Activated T-cell treated with anti-CD3 and anti-CD28 coated beads for 24 hours (primary cell): ENCODE measurements at regions not wholly inside any gene's neighbourhood (a gene's known extent, or its start where the extent isn't known, plus 50 kb on each side); places are given as distances from the start of the nearest gene placed in this dataset.

Experiments used
- DNase-seq: peaks from one replicate; pipeline ENCODE4 v3.0.0-alpha.2; 2020; ENCODE audit warnings: low read depth

DNA sequence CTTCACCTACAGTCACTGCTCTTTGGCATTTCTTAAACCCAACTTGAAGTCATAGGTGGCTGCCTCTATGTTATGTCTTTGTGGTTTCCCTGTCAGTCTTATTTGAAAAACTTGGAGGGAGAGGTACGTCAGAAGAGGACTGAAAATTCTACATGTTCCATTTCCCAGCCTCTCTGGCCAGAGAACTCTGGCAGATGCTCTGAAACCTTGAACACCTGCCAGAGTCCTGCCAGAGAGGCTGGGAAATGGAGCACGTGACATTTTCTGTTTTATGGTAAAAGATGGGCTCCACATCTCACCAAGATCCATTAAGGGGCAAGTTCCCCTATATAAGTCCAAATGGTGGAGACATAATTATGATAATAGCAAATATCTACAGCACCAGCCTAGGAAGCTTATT lies 99.5 kb downstream of the MAFB start:
- DNase-seq, result no peak

DNA sequence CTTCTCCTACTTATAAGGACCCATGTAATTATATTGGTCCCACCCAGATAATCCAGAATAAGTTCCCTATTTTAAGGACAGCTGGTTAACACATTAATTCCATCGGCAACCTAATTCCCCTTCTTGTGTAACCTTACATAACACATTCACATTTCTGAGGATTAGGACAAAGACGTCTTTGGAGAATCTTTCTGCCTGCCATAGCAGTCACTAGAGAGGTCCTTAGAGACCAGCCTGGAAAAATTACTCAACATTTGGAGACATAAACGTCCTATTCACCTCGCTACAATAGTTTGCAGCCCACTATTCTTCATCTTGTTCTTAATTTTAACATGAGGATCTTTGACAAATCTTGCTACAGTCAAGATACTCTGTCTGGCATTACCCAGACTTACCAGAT lies 100.1 kb downstream of the MAFB start:
- no peak for DNase-seq

DNA sequence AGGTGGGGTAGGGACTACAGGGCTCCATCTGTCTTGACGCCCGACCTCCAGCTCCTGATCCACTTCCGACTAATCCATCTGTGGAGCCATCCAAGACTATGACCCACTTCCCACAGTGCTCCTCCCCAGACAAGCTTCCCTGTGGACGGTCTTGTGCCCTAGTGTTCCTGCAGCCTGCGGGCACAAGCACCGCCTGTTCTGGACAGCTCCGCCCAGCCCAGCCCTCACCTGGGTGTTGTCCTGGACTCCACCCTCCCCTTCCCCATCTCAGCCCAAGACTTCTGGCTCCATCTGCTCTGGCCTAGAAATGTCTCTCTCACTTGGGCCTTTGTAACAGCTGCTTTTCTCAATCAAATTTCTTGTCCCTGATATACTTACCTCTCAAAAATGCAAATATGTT lies 102.0 kb downstream of the MAFB start:
- no peak for DNase-seq

DNA sequence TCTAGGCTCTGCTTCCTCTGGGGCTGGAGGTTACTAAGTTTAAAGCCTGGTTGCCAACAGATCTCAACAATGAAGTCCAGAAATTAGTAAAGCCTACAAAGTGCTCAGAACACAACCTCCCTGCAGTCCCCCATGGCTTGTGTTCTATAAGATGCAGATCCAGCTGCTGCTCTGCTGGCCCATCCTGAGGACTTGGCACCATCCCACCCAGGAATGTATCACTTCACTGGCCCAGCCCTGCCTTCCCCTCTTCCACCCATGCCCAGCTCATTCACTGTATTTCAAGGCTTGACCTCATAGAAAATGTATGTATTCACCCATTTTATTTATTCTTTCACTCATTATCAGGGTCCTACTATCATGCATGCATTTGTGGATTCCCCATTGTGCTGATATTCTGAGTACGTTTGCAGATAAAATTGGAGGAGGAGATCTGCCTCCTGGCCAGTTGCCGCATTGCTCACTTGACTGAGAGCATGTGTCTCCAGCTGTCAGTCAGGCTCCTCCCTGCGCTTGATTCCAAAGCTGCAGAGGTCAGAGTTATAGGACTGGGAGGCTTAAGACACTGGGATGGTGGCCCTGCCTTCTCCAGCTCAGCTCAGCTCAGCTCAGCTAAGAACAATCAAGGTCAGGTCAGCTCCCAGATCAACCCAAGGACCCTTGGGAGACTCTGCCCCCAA lies 104.8 kb downstream of the MAFB start:
- no peak for DNase-seq

DNA sequence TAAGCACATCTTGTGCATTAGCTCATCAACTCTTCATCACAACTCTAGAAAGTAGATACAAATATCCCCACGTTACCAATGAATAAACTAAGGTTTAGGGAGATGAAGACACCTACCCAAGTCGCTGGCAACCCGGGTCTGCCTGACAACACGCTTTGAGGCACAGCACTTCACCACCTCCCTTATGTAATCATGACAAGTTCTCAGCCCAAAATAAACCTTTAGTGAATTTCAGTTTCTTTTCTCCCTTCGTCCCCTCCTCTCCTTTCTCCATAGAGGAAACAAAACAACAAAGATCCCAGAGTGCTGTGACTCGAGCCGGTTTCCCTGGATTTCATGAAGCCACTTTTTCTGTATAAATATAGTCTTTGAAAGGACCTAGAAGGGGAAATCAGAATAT lies 105.4 kb downstream of the MAFB start:
- no peak for DNase-seq

DNA sequence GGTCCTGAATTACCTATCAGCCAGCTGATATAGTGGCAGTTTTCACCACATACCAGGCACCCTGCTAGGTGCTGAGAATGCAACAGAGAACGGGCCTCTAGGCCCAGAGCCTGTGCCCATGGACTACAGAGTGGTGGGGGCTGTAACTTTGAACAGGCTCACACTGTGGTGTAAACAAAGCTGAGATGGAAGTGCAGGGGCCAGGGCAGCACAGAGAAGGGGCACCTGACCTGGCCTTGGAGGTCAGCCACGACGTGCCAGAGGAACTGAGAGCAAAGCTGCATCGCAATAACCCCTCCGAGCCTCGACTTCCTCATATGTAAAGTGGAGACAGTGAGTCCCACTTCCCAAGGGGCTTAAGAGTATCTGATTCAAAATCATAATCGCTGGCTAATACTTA lies 105.8 kb downstream of the MAFB start:
- DNase-seq, result no peak

DNA sequence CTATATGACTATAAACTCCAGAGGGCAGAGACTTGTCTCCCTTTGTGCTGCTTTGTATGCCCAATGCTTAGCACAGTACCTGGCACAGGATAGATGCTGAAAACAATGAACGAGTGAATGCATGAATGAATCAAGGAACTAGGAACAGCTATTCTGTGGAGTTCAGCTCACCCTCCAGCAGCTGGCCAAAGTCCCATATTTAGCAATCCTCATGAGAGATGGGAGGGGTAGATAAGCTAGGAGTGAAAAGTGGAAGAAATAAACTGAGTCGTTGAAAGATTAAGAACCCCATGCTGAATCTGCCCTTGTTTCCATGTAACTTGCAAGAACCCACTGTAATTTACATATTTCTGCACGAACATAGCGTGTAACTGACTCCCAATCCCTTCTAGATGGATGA lies 106.5 kb downstream of the MAFB start:
- DNase-seq, result no peak

DNA sequence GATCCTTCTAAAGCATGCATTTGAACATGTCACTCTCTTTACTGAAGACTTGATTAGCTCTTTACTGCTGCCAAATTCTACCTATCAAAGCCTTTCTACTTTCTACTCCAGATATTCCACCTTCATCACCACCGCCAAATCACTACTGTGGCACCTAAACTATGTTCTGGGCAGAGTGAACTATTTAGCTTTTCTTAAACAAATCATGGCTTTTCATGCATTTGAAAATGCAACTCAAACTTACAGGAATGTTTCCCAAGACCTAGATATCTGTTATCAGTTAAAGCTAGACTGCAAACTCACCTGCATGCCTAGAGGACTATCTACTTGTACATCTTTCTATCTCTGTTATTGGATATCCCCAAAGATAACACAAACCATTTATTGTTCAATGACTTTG lies 109.3 kb downstream of the MAFB start:
- no peak for DNase-seq

DNA sequence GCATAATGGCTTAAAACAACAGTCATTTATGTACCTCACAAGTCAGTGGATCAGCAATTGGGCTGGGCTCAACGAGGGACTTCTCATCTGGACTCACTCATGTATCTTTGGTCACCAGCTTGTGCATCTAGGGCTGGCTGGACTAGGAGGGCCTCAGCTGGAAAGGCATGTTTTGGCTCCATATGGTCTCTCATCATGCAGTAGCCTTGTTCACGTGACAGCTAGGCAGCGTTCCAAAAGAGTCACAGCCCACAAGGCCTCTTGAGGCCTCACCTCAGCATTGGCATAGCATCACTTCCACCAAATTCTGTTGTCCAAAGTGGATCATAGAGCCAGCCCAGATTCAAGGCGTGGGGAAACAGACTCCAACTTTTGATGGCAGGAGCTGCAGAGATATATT lies 110.1 kb downstream of the MAFB start:
- no peak for DNase-seq

DNA sequence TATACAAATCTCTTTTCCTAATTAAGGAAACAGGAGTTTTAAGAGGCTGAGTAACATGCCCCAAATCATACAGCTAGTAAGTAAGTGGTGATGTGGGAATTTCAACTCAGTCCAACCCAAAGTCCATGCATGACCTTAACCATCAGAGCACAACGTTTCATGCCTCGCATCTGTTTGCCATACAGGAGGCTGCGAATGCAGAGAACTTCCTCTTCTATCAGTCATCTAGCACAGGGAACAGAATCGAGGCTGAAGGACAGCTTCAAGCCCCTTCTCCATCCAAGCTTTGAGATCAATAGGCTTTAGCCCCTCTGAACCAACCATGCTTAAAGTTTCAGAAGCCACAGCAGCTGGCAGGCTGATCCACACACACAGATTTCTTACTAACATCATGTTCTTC lies 113.2 kb downstream of the MAFB start:
- DNase-seq, result no peak

DNA sequence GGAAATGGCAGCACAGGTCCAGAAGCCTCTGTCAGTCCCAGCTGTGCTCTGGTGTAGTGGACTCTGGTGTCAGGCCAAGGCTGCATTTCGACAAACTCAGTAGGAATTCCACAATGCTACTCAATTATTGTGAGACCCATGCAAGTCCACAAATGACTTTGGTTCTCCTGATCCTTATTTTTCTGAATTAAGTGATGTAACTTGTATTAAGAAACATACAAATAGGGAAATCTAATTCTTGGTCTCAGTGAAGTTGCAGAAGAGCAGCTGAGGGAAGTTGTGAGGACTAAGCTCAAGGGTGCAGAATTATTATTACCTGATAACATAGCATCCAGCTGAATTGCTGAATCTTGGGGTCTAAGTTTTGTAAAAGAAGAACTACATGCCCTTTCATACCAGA lies 116.8 kb downstream of the MAFB start:
- DNase-seq, result no peak

DNA sequence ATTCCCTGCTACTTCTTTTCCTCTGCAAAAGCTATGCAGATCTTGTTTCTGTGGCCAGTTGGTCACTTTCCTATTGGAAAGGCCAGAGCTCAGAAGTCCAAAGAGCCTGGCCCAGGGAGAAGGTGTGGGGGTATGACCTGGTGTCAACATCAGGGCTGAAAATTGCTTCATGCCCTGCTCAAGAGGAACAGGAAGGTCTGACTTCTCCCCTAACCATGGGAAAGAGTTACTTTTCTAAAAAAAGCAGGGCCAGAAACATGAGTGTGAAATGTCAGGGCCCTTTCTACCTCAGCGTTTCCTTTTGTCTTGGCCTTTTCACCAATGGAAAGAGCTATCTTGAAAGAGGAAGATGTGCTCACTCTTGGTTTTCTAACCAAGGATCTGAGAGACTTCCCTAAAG lies 117.4 kb downstream of the MAFB start:
- no peak for DNase-seq

DNA sequence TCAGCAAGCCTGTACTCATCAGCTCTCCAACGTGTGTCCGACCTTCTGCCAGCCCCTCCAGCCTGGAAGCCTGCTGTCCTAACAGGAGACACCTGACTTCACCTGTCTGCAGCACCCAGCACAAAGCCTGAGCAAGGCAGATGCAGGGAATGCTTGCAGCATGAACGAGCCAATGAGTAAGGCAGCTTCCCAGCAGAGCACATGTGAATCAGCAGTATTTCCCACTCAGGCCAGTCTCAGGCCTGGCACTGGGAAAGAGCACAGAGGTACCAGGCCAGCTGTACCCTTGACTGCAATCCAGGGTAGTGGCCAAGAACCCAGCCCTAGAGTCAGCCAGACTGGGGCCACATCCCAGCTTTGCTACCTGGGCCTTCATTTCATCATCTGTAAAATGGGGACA lies 120.8 kb downstream of the MAFB start:
- no peak for DNase-seq

DNA sequence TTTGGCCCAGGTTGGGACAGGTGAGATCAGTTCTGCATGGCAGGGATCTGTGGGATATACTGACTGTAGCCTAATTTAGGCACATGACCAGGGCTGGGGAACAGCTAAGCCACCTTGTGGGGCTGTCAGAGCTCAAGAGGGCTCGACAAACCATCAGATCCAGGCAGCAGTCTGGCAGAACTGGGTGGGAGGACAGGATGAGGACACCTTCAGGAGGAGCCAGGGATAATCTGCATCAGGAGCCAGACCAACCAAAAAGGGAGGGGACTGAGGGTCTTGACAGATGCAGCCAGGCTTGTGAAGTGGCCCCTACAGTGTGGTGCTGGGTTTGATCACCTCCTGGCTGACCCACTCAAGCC lies 123.4 kb downstream of the MAFB start:
- DNase-seq, result no peak

DNA sequence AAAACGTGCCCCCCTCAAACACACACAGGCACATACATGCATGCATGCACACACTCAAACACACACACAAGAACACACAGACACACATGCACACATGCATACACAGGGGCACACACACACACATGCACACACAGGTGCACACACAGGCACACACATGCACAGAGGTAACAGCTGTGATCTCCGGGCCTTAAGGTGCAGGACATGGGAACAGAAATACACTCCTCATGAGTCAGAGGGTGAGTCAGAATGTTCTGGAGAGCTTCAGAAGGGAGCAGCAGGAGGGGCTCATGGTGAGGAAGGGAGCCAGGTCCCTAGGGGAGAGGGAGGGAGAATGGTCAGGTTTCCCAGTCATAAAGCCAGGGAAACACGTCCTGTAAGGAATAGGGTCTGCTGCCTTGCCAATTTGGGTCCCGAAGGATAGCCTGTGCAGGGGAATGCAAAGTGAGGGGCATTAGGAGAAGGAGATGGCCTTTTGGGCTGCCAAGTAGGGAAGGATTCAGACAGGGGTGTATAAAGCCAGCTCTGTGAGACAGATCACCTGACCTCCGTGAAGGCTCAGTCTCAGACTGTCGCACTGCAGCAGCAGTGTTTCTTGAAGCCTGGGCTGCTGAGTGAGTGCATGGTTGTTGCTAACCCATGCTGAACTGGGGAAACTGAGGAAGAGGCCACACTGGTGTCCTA lies 123.9 kb downstream of the MAFB start:
- DNase-seq, result no peak

DNA sequence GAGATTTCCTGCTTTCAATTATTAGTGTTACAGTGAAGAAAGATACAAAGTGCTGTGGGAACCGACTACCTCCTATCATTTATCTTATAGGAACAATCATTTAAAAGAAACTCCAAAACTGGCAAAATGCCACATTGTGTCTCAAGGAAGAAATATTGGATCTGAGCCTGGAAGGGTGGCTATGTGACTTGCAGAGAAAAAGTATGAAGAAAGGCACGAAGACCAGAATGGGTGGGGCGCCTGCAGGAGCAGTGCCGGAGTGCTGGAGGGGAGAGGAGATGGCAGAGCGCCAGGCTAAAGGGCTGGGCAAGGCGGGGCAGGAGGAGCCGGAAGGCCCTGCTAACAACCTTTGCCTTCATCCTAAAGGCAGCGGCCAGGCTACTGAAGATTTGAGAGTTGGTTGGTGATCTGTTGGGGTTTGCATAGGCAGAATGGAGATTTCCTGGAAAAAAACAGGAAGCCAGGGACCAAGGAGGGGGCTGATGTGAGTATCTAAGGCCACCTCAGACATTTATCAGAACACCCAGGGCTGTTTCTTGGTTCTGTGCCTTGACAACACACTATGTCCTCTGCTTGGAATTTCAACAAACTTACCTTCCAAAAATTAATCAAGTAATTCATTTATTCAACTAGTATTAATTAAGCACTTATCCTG lies 125.6 kb downstream of the MAFB start:
- DNase-seq, result no peak

DNA sequence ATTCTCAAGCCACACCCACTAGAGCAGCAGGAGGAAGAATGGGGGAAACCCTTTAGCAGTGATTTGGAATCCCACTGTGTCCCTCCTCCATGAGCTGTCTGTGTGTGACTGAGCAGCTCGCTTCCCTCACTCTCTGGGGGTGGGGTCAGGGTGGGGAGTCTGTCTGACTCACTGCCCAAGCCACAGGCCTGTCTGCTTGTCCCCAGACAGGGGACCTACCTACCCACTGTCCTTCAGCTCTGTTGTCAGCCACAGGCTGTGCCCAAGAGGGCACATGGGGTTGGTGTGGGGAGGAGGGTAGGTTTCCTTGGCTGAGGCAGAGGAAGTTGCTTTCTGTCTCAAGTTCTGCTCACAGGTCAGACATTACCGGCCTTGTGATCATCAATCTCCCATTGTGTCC lies 127.0 kb downstream of the MAFB start:
- no peak for DNase-seq

DNA sequence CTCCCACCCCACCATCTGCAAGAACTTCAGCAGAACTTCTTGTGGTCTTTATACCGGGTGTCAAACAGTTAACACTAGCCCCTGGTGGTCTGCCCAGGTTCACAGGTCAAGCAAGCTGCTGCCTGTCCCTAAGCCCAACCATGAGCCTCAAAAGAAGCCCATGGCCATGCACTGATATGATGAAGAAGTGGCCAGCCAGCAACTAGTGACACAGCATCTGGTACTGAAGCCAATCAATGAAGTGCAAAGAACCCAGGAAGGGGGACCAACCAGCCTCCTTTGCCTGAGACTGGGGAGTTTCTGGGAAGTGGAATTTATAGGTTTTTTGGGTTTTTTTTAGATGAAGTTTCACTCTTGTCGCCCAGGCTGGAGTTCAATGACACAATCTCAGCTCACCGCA lies 127.8 kb downstream of the MAFB start:
- DNase-seq, result no peak

DNA sequence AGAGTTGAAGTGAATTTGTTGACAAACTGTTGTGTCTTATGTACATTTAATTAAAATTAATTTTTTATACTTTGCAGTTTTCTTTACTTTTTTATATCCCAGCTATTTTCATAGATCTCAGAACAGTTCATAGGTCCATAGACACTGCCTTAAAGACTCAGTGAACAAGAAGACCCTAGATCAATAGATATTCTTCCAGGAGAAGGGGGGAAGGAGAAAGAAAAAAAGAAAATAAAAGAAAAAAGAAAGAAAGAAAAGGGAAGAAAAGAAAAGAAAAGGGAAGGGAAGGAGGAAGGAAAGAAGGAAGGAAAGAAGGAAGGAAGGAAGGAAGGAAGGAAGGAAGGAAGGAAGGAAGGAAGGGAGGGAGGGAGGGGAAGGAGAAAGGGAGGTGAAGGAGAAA lies 130.8 kb downstream of the MAFB start:
- DNase-seq, result no peak

DNA sequence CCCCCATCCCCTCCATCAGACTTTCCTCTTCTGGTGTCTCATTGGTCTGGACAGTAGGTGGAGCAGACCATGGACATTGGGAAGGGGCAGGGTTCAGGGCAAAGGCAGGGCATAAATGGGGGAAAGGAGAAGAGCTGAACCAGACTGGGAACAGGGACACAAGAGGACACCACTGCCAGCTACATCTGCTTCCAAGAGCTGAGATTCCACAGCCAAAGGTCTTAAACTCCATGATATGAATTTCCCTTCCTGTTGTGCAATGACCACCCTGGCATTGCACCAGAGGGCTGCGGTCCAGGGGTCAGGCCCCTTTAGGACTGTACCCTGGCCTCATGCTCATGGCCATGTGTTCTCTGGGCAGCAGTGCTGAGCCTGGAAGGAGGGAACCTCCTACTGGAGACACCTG lies 137.9 kb downstream of the MAFB start:
- DNase-seq, result no peak

DNA sequence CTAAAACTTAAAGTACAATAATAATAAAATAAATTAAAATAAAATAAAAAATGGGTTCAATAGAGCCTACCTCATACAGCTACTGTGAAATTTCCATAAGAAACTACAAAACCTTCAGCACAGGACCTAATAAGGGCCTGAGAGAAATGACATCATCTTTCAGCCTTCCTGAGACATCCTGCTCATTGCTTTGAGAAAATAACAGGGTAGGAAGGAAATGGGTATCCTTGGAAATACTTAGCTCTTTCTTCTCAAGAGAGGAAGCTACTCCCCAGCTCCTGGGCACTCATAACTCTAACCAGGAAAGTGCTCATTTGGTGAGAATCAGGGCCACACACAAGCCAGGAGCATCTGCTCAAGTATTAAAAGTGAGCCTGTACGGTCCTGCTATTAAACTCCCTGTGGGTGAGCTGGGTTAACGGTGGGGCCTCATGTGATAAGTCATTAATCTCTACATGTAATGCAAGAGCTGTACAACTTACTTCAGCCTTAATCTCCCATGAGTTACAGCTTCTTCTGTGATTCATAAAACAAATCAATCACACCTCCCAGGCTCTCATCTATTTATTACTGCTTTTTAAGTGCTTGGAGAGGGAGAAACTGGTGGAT lies 141.4 kb downstream of the MAFB start:
- DNase-seq, result no peak

DNA sequence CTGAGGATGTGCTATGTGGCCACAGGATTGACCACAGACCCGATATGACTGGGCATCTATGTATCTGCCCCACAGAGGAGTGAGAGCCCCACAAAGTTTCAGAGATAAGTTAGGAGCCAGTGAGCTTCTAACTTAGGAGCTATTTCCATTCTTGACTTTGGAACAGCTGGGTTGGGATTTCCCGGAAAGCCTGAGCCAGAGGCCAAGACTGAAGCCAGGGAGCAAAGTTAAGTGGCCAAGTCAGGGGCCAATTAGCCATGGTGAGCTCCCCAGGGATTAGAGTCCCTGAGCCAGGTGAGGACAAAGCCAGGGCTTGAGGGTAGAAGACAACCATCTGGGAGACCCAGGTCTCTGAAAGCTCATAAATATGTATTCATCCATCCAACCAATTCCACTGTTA lies 143.6 kb downstream of the MAFB start:
- no peak for DNase-seq

DNA sequence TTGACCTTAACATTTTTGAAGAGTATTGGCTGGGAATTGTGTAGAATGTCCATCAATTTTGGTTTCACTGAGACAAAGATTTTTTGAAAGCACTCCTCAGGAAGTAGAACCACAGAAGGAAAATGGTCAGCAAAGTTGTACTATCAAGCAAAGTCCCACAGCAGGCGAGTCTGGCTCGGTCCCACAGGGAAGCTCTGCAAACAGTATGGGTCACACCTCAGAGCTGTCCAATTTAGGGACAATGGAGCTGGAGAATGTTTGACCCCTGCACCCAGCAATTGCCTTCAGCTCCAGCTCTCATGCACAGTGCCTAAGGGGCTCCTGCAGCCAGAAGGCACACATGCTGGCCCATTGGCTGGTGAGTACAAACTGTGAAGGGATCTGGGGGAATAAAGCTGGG lies 147.0 kb downstream of the MAFB start:
- no peak for DNase-seq
